Stomach (tissue), 4 donors: ENCODE measurements at regions not wholly inside any gene's neighbourhood (a gene's known extent, or its start where the extent isn't known, plus 50 kb on each side); places are given as distances from the start of the nearest gene placed in this dataset.

Experiments used
- CTCF ChIP-seq, 7 experiments: fragments of 450-650 bp in 4 of 7; fragments of 200-600 bp in 3 of 7; sonication (generic) in 3 of 7; IDR thresholded peaks; one replicate each; pipeline ENCODE4 v1.5.1; 2016 to 2019; ENCODE audit warnings: antibody characterized with exemption in 7 of 7, control low read depth in 2 of 7, mild to moderate bottlenecking in 1 of 7
- EP300 ChIP-seq: sonication (generic); formaldehyde crosslinking; IDR thresholded peaks from one replicate; pipeline ENCODE4 v1.6.1; 2017; ENCODE audit warnings: antibody characterized with exemption
- POLR2A ChIP-seq, 4 donors: fragments of 450-650 bp; IDR thresholded peaks; one replicate each; pipeline ENCODE4 v1.6.1; 2016; ENCODE audit warnings: antibody characterized with exemption in 4 of 4, control low read depth in 2 of 4, mild to moderate bottlenecking in 1 of 4, moderate library complexity in 1 of 4
- POLR2AphosphoS5 ChIP-seq, 3 donors: sonication (generic); formaldehyde crosslinking; IDR thresholded peaks; one replicate each; pipeline ENCODE4 v1.6.1; 2016; ENCODE audit warnings: antibody characterized with exemption in 3 of 3

- TF ChIP-seq CTCF (IDR thresholded peaks at IDR 0.05) (no peak), POLR2A (IDR thresholded peaks at IDR 0.05) (no peak), POLR2AphosphoS5 (IDR thresholded peaks at IDR 0.05) (no peak), EP300 (no peak)
Measured at GRCh38 chr9:102049586-102050246, 311.3 kb upstream of the GRIN3A start.
